Gastrocnemius medialis (tissue), 4 donors: ENCODE measurements at regions not wholly inside any gene's neighbourhood (a gene's known extent, or its start where the extent isn't known, plus 50 kb on each side); places are given as distances from the start of the nearest gene placed in this dataset.

Experiments
- ATAC-seq, 2 donors: fragments of 150-250 bp; one replicate each; pipeline ENCODE4 v1.9.1; 2016
- DNase-seq, 2 donors: peaks; one replicate each; pipeline ENCODE4 v3.0.0-alpha.2; 2019
- H3K27ac ChIP-seq, 4 donors: fragments of 200-600 bp; sonication (generic); 1 replicate in 1 of 4; 2 replicates in 3 of 4; pipeline ENCODE4 v1.5.1; 2016 to 2018; ENCODE audit warnings: mild to moderate bottlenecking in 2 of 4, moderate library complexity in 1 of 4
- H3K27me3 ChIP-seq, 3 donors: fragments of 200-600 bp; sonication (generic) in 2 of 3; 1 replicate in 1 of 3; 2 replicates in 2 of 3; pipeline versions ENCODE4 v1.5.1 to v1.6.0; 2016 to 2019; ENCODE audit warnings: mild to moderate bottlenecking in 1 of 3, moderate library complexity in 1 of 3
- H3K36me3 ChIP-seq, 2 donors: fragments of 200-600 bp; sonication (generic) in 1 of 2; one replicate each; pipeline ENCODE4 v1.5.1; 2017 to 2018
- H3K4me1 ChIP-seq, 2 donors: fragments of 200-600 bp; sonication (generic) in 1 of 2; one replicate each; pipeline ENCODE4 v1.5.1; 2016 to 2017; ENCODE audit warnings: mild to moderate bottlenecking in 2 of 2
- H3K4me3 ChIP-seq, 4 donors: fragments of 200-600 bp; sonication (generic) in 3 of 4; 1 replicate in 1 of 4; 2 replicates in 3 of 4; pipeline ENCODE4 v1.5.1; 2016 to 2019; ENCODE audit warnings: mild to moderate bottlenecking in 2 of 4
- H3K9me3 ChIP-seq, 3 donors: fragments of 200-600 bp; sonication (generic) in 2 of 3; 1 replicate in 1 of 3; 2 replicates in 2 of 3; pipeline ENCODE4 v1.5.1; 2016 to 2019
- CTCF ChIP-seq, 5 experiments: fragments of 450-650 bp in 3 of 5; fragments of 200-600 bp in 2 of 5; sonication (generic) in 2 of 5; IDR thresholded peaks in 4 of 5; conservative IDR thresholded peaks in 1 of 5; 1 replicate in 4 of 5; 2 replicates in 1 of 5; pipeline ENCODE4 v1.5.1; 2016 to 2019; ENCODE audit warnings: antibody characterized with exemption in 5 of 5, mild to moderate bottlenecking in 3 of 5, moderate library complexity in 3 of 5
- POLR2A ChIP-seq, 2 donors: fragments of 450-650 bp; IDR thresholded peaks; one replicate each; pipeline ENCODE4 v1.6.1; 2017; ENCODE audit warnings: antibody characterized with exemption in 2 of 2, mild to moderate bottlenecking in 2 of 2, moderate library complexity in 2 of 2
- in situ Hi-C, 4 donors: fragments of 200-750 bp; cut with MboI; loops; one replicate each; pipeline versions ENCODE4 v1.15.0 to v1.8.0; 2017; ENCODE audit warnings: low sequenced_read_pairs in 4 of 4
- intact Hi-C: fragments of 100-400 bp; cut with DNase I; formaldehyde crosslinking; loops from one replicate; pipeline ENCODE4 v1.15.1; 2023; ENCODE audit warnings: low total_unique reads

DNA sequence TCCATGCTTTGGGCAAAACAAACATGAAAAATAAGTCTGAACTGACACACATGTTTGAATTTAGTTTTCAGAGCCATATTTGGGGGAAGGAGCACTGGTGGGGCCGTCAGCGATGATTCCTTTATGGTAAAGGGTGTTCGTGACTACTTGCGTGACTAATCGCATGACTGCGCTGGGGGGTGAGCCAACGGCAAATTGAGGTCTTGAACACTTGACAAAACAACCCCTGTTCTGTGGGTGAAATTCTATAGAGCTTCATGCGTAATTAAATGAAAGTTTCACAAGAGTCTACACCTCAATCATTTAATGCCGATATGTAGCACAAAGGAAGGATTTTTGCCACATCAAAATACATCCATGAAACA lies 127.5 kb upstream of the CYP1B1 start:
- intact Hi-C loops (no loop called here), in situ Hi-C loops (no loop called here)
- TF ChIP-seq POLR2A (IDR thresholded peaks at IDR 0.05) = no peak
- no peak for TF ChIP-seq CTCF (IDR thresholded peaks at IDR 0.05 in 4 of 5, conservative IDR thresholded peaks at IDR 0.05 in 1 of 5)
- Histone ChIP-seq H3K4me3 (no peak overlapping the region), H3K27me3 (no peaks in the 10 kb centered on the region), H3K36me3 (no peaks in the 10 kb centered on the region), H3K27ac (no peak overlapping the region), H3K9me3 (no peaks in the 10 kb centered on the region), H3K4me1 (no peaks in the 10 kb centered on the region)
- DNase-seq (no peak), ATAC-seq (no peak)

GRCh38 chr2:38202713-38203445 lies 126.9 kb upstream of the CYP1B1 start:
- no peak for ATAC-seq
- in situ Hi-C loops (no loop called here), intact Hi-C loops (no loop called here)
- H3K36me3 ChIP-seq = no peaks in the 10 kb centered on the region
- H3K4me3 ChIP-seq = no peak overlapping the region
- no peaks in the 10 kb centered on the region for H3K4me1 ChIP-seq
- H3K27ac ChIP-seq = no peak overlapping the region
- no peak for TF ChIP-seq POLR2A (IDR thresholded peaks at IDR 0.05)
- no peak for TF ChIP-seq CTCF (IDR thresholded peaks at IDR 0.05 in 4 of 5, conservative IDR thresholded peaks at IDR 0.05 in 1 of 5)
- no peaks in the 10 kb centered on the region for H3K27me3 ChIP-seq
- DNase-seq = no peak
- H3K9me3 ChIP-seq = no peaks in the 10 kb centered on the region

DNA sequence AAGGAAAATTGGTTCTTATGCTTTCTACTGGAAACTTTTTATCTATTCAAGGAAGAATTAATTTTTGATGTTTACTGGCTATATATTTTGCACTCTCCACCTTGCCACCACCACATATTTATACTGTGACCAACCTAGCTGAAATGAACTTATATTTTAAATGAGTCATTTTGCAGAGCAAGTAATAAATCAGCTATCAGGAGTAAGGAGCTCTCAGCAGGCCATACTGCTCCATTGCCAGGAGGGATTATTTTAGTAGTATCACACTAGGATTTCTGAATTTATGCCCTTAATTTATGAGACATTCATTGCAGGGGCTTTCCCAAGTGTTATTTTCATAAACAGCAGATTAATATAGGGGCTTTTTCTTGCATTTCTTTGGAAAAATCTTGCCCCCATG lies 125.8 kb upstream of the CYP1B1 start:
- H3K9me3 ChIP-seq = no peaks in the 10 kb centered on the region
- ATAC-seq = no peak
- H3K4me1 ChIP-seq = no peaks in the 10 kb centered on the region
- in situ Hi-C loops (no loop called here), intact Hi-C loops (no loop called here)
- DNase-seq = no peak
- H3K4me3 ChIP-seq = no peak overlapping the region
- no peaks in the 10 kb centered on the region for H3K27me3 ChIP-seq
- no peak for TF ChIP-seq CTCF (IDR thresholded peaks at IDR 0.05 in 4 of 5, conservative IDR thresholded peaks at IDR 0.05 in 1 of 5)
- TF ChIP-seq POLR2A (IDR thresholded peaks at IDR 0.05) = no peak
- H3K27ac ChIP-seq = no peak overlapping the region
- no peaks in the 10 kb centered on the region for H3K36me3 ChIP-seq

DNA sequence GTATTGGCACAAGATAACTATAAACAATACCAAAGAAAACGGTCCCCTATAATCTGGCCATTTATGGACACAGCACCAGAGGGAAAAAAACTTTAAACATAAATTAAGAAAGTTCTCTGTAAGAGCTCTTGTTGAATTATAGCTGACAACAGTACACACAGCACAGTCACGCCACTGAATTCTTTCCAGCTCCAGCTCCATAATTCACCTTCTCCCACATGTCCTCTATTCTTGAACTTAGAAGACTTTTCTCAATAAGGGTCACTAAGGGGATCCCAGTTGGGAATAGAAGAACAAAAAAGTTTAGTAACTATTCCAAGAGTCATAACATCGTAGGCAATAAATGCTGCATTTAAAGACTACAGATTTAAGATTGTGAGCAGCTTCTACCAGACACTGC lies 124.6 kb upstream of the CYP1B1 start:
- Histone ChIP-seq H3K27me3 (no peaks in the 10 kb centered on the region), H3K36me3 (no peaks in the 10 kb centered on the region), H3K27ac (no peak overlapping the region), H3K9me3 (no peaks in the 10 kb centered on the region), H3K4me1 (no peaks in the 10 kb centered on the region), H3K4me3 (no peak overlapping the region)
- DNase-seq = no peak
- in situ Hi-C loops = no loop called here
- TF ChIP-seq CTCF (IDR thresholded peaks at IDR 0.05 in 4 of 5, conservative IDR thresholded peaks at IDR 0.05 in 1 of 5) = no peak
- no peak for TF ChIP-seq POLR2A (IDR thresholded peaks at IDR 0.05)
- intact Hi-C loops = no loop called here
- no peak for ATAC-seq

DNA sequence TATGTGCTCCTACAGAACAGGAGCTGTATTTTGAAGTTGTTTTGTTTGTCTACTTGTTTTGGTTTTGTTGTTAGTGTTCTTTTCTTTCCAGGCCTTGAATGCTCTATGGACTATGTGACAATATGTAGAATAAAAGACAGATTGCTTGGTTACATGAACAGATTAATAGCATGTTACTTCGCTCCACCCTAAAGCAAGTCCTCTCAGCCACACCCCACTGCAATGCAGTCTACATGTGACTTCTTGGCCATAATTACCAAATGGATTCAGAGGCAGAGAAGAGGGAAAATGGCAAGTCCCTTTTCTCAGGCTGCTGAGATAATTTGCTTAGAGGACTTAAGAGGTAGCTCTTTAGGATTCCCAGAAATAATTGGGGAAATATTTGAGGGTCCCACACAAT lies 123.2 kb upstream of the CYP1B1 start:
- H3K4me1 ChIP-seq = no peaks in the 10 kb centered on the region
- intact Hi-C loops = no loop called here
- in situ Hi-C loops = no loop called here
- no peak overlapping the region for H3K4me3 ChIP-seq
- H3K9me3 ChIP-seq = no peaks in the 10 kb centered on the region
- H3K27ac ChIP-seq = no peak overlapping the region
- no peak for TF ChIP-seq POLR2A (IDR thresholded peaks at IDR 0.05)
- TF ChIP-seq CTCF (IDR thresholded peaks at IDR 0.05 in 4 of 5, conservative IDR thresholded peaks at IDR 0.05 in 1 of 5) = no peak
- ATAC-seq (no peak), DNase-seq (no peak)
- no peaks in the 10 kb centered on the region for H3K36me3 ChIP-seq
- no peaks in the 10 kb centered on the region for H3K27me3 ChIP-seq
